ENCODE measurements at regions not wholly inside any gene's neighbourhood (a gene's known extent, or its start where the extent isn't known, plus 50 kb on each side); places are given as distances from the start of the nearest gene placed in this dataset.

- no peak for TF ChIP-seq POLR2AphosphoS5 (IDR thresholded peaks at IDR 0.05)
- no peak for TF ChIP-seq CTCF (IDR thresholded peaks at IDR 0.05)
Measured at GRCh38 chr5:24290536-24290935, 354.2 kb downstream of the CDH10 start.

All from upper lobe of left lung (tissue), 4 donors.